Hepatocyte (in vitro differentiated cells): ENCODE measurements at regions not wholly inside any gene's neighbourhood (a gene's known extent, or its start where the extent isn't known, plus 50 kb on each side); places are given as distances from the start of the nearest gene placed in this dataset.

ENCODE experiments used
- CTCF ChIP-seq: fragments of 200-600 bp; sonication (generic); IDR thresholded peaks from 2 replicates; pipeline ENCODE4 v1.5.1; 2016; ENCODE audit warnings: antibody characterized with exemption, mild to moderate bottlenecking; ENCODE audit not compliant: poor library complexity
- EZH2phosphoT487 ChIP-seq: fragments of 200-600 bp; sonication (generic); IDR thresholded peaks from one replicate; pipeline ENCODE4 v1.6.1; 2018; ENCODE audit warnings: antibody characterized with exemption, mild to moderate bottlenecking, low read depth, moderate library complexity; ENCODE audit not compliant: unreplicated experiment, severe bottlenecking

- TF ChIP-seq CTCF: no peak
- TF ChIP-seq EZH2phosphoT487: no peak
Observed at GRCh38 chr7:81871606-81872265, 101.9 kb upstream of the HGF start.
